ENCODE measurements at regions not wholly inside any gene's neighbourhood (a gene's known extent, or its start where the extent isn't known, plus 50 kb on each side); places are given as distances from the start of the nearest gene placed in this dataset.

DNA sequence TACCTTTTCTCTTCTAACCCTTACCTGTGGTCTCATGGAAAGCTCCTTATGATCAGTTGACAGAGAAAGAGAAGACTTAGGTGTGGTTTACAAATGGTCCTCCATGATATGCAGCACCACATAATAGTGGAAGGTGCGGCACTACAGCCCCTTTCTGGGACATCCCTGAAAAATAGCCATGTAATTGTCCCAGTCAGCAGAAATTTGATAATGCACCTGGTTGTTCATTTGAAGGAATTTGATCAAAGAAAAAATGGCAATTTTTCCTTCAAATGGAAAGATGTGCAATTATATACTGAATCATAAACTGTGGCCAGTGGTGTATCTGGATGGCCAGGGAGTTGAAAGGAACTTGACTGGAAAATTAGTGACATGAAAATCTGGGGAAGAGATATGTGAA is 293.6 kb upstream of the PCDH20 start:
- TF ChIP-seq CTCF (IDR thresholded peaks at IDR 0.05) (no peak), POLR2A (IDR thresholded peaks at IDR 0.05) (no peak)
